H1 (cell line): ENCODE measurements at regions not wholly inside any gene's neighbourhood (a gene's known extent, or its start where the extent isn't known, plus 50 kb on each side); places are given as distances from the start of the nearest gene placed in this dataset.

ENCODE experiments used
- CTCF ChIA-PET: fragments of 300-600 bp; sonication (Branson Sonifier 250); formaldehyde crosslinking; loops from one replicate; lab custom pipeline; 2021; ENCODE audit not compliant: partially characterized antibody; lab: Charles Lee
- POLR2A ChIA-PET: fragments of 300-600 bp; sonication (Branson Sonifier 250); formaldehyde crosslinking; loops from one replicate; lab custom pipeline; 2021; ENCODE audit warnings: inconsistent platforms; ENCODE audit not compliant: partially characterized antibody; lab: Charles Lee
- DNase-seq, 2 experiments: peaks; one replicate each; pipeline versions ENCODE4 v3.0.0 to v3.0.0-alpha.2; 2010 to 2022; ENCODE audit warnings: low spot score in 2 of 2, low read depth in 1 of 2, mixed read lengths in 1 of 2
- FAIRE-seq: peaks from 2 replicates; lab custom pipeline; 2011; peaks lifted over from hg19 to GRCh38; lab: Jason Lieb, UNC
- H2AFZ ChIP-seq: 2 replicates; pipeline ENCODE4 v1.8.1; 2012; ENCODE audit warnings: low read length, inconsistent platforms
- H2AK5ac ChIP-seq: 2 replicates; pipeline ENCODE4 v1.6.1; 2013; ENCODE audit warnings: low read depth, low read length
- H2BK120ac ChIP-seq: replicated peaks from 2 replicates; pipeline ENCODE3; 2013; ENCODE audit warnings: low read depth, low read length, inconsistent platforms
- H2BK12ac ChIP-seq: 2 replicates; pipeline ENCODE4 v1.6.1; 2013; ENCODE audit warnings: low read depth, low read length
- H2BK15ac ChIP-seq: 2 replicates; pipeline ENCODE4 v1.6.1; 2013; ENCODE audit warnings: low read length
- H2BK20ac ChIP-seq: 2 replicates; pipeline ENCODE4 v1.6.1; 2013; ENCODE audit warnings: low read length
- H2BK5ac ChIP-seq: 2 replicates; pipeline ENCODE4 v1.6.1; 2013; ENCODE audit warnings: low read depth, low read length
- H3K14ac ChIP-seq: 2 replicates; pipeline ENCODE4 v1.6.1; 2013; ENCODE audit warnings: inconsistent platforms; ENCODE audit not compliant: insufficient read length
- H3K18ac ChIP-seq: 2 replicates; pipeline ENCODE4 v1.6.1; 2013; ENCODE audit warnings: low read length; ENCODE audit errors: extremely low read depth
- H3K23ac ChIP-seq: 2 replicates; pipeline ENCODE4 v1.6.1; 2013; ENCODE audit warnings: inconsistent platforms; ENCODE audit not compliant: insufficient read length
- H3K23me2 ChIP-seq: 2 replicates; pipeline ENCODE4 v1.6.1; 2013; ENCODE audit warnings: low read depth, low read length
- H3K27ac ChIP-seq: 2 replicates; pipeline ENCODE4 v1.6.1; 2011; ENCODE audit warnings: low read depth, low read length, inconsistent platforms
- H3K27me3 ChIP-seq, 4 experiments: replicated peaks in 1 of 4; 1 replicate in 1 of 4; 2 replicates in 3 of 4; pipeline versions ENCODE4 v1.6.1 to v1.8.1; 2011 to 2013; ENCODE audit warnings: low read length in 3 of 4, mild to moderate bottlenecking in 3 of 4, inconsistent platforms in 2 of 4, mixed read lengths in 2 of 4, moderate library complexity in 1 of 4; ENCODE audit not compliant: control insufficient read depth in 3 of 4, insufficient read depth in 3 of 4; ENCODE audit errors: extremely low read depth in 1 of 4
- H3K36me3 ChIP-seq, 4 experiments: 2 replicates each; pipeline versions ENCODE4 v1.6.1 to v1.8.1; 2011 to 2013; ENCODE audit warnings: mild to moderate bottlenecking in 4 of 4, low read length in 3 of 4, moderate library complexity in 2 of 4, control low read depth in 1 of 4, inconsistent platforms in 1 of 4; ENCODE audit not compliant: insufficient read depth in 4 of 4, control insufficient read depth in 2 of 4
- H3K4ac ChIP-seq: replicated peaks from 2 replicates; pipeline ENCODE3; 2013; ENCODE audit warnings: low read length, low read depth, mixed read lengths, inconsistent platforms; ENCODE audit not compliant: insufficient read length
- H3K4me1 ChIP-seq, 4 experiments: replicated peaks in 1 of 4; 1 replicate in 1 of 4; 2 replicates in 3 of 4; pipeline versions ENCODE4 v1.6.1 to v1.8.1; 2011 to 2013; ENCODE audit warnings: low read length in 3 of 4, inconsistent platforms in 2 of 4, mixed read lengths in 1 of 4; ENCODE audit not compliant: insufficient read depth in 4 of 4, control insufficient read depth in 3 of 4
- H3K4me2 ChIP-seq, 2 experiments: 2 replicates each; pipeline versions ENCODE4 v1.6.1 to v1.8.1; 2011 to 2013; ENCODE audit warnings: low read depth in 2 of 2, low read length in 2 of 2, control low read depth in 1 of 2, inconsistent platforms in 1 of 2, mild to moderate bottlenecking in 1 of 2; ENCODE audit not compliant: insufficient read depth in 1 of 2
- H3K4me3 ChIP-seq, 4 experiments: fragments of 200-600, 300-600 bp in 1 of 4; sonication (generic), shearing (Covaris generic), sonication (Bioruptor Twin) in 1 of 4; 2 replicates each; pipeline versions ENCODE4 v1.5.1 to v1.8.1; 2011 to 2016; ENCODE audit warnings: low read length in 4 of 4, low read depth in 3 of 4, control low read depth in 2 of 4, inconsistent platforms in 2 of 4, mild to moderate bottlenecking in 2 of 4, mixed read lengths in 1 of 4, moderate library complexity in 1 of 4; ENCODE audit not compliant: insufficient read depth in 2 of 4; ENCODE audit errors: extremely low read depth in 1 of 4
- H3K56ac ChIP-seq: replicated peaks from 2 replicates; pipeline ENCODE3; 2013; ENCODE audit warnings: low read depth, mild to moderate bottlenecking, mixed read lengths, low read length, inconsistent platforms; ENCODE audit not compliant: insufficient read length
- H3K79me1 ChIP-seq: 2 replicates; pipeline ENCODE4 v1.6.1; 2013; ENCODE audit warnings: low read depth, low read length, control low read depth
- H3K79me2 ChIP-seq, 2 experiments: 2 replicates each; pipeline versions ENCODE4 v1.6.1 to v1.8.1; 2012 to 2013; ENCODE audit warnings: low read length in 2 of 2, mild to moderate bottlenecking in 2 of 2, inconsistent platforms in 1 of 2; ENCODE audit not compliant: insufficient read depth in 2 of 2, control insufficient read depth in 1 of 2
- H3K9ac ChIP-seq, 4 experiments: replicated peaks in 1 of 4; 1 replicate in 1 of 4; 2 replicates in 3 of 4; pipeline versions ENCODE4 v1.6.1 to v1.8.1; 2011 to 2013; ENCODE audit warnings: low read depth in 3 of 4, low read length in 3 of 4, control low read depth in 2 of 4, mild to moderate bottlenecking in 2 of 4, moderate library complexity in 2 of 4, inconsistent platforms in 1 of 4; ENCODE audit errors: extremely low read depth in 1 of 4
- H3K9me3 ChIP-seq, 2 experiments: 2 replicates each; pipeline versions ENCODE4 v1.6.1 to v1.8.1; 2012 to 2013; ENCODE audit warnings: mild to moderate bottlenecking in 2 of 2, moderate library complexity in 2 of 2, control low read depth in 1 of 2, inconsistent platforms in 1 of 2, low read depth in 1 of 2, low read length in 1 of 2, mixed read lengths in 1 of 2; ENCODE audit not compliant: insufficient read depth in 2 of 2
- H4K20me1 ChIP-seq, 2 experiments: replicated peaks in 1 of 2; 2 replicates each; pipeline versions ENCODE3 to v1.8.1; 2011 to 2013; ENCODE audit warnings: inconsistent platforms in 2 of 2, low read length in 2 of 2, mild to moderate bottlenecking in 1 of 2; ENCODE audit not compliant: insufficient read depth in 2 of 2, control insufficient read depth in 1 of 2
- H4K5ac ChIP-seq: 2 replicates; pipeline ENCODE4 v1.6.1; 2013; ENCODE audit warnings: low read length, low read depth, mixed read lengths, inconsistent platforms; ENCODE audit not compliant: insufficient read length
- H4K8ac ChIP-seq: 2 replicates; pipeline ENCODE4 v1.8.0; 2013; ENCODE audit warnings: mild to moderate bottlenecking, moderate library complexity, low read length, inconsistent platforms; ENCODE audit not compliant: insufficient read depth; ENCODE audit errors: extremely low read depth
- H4K91ac ChIP-seq: replicated peaks from 2 replicates; pipeline ENCODE3; 2013; ENCODE audit warnings: low read length, mixed read lengths, inconsistent platforms; ENCODE audit not compliant: insufficient read length
- CEBPB ChIP-seq: IDR thresholded peaks from 2 replicates; pipeline ENCODE4 v1.6.1; 2012; ENCODE audit warnings: low read depth, low read length
- RAD21 ChIP-seq, 2 experiments: IDR thresholded peaks in 1 of 2; conservative IDR thresholded peaks in 1 of 2; 2 replicates each; pipeline ENCODE4 v1.6.1; 2011; ENCODE audit warnings: low read depth in 2 of 2, low read length in 2 of 2, improper control_type of control experiment in 1 of 2, inconsistent platforms in 1 of 2, mild to moderate bottlenecking in 1 of 2, moderate library complexity in 1 of 2
- SAP30 ChIP-seq: fragments of 300-600 bp; sonication (generic); IDR thresholded peaks from 2 replicates; pipeline ENCODE4 v1.7.1; 2012; ENCODE audit warnings: low read length, moderate library complexity, mild to moderate bottlenecking, inconsistent platforms; ENCODE audit not compliant: insufficient read depth, insufficient replicate concordance
- WGBS, 2 experiments: shearing (Covaris generic) in 1 of 2; methylation state at CpG; one replicate each; pipeline versions ENCODE4 v1.1.6 to v1.1.7; 2013 to 2015; ENCODE audit warnings: low lambda C conversion rate in 2 of 2, mixed read lengths in 2 of 2, inconsistent platforms in 1 of 2, low coverage in 1 of 2, missing lambda C conversion rate in 1 of 2; ENCODE audit not compliant: insufficient replicate concordance in 2 of 2, insufficient coverage in 1 of 2, insufficient read length in 1 of 2; ENCODE audit errors: extremely low coverage in 1 of 2, missing lambda C conversion rate in 1 of 2; 5-methylcytosine and 5-hydroxymethylcytosine counted together
- TF ChIP-seq, protein P1 (sequence below), 3 experiments: IDR thresholded peaks; 1 replicate in 2 of 3; 2 replicates in 1 of 3; pipeline versions ENCODE4 v1.5.1 to v1.6.1; 2011; ENCODE audit warnings: low read length in 3 of 3, mild to moderate bottlenecking in 3 of 3, inconsistent platforms in 2 of 3, low read depth in 1 of 3, moderate library complexity in 1 of 3; ENCODE audit not compliant: insufficient read depth in 1 of 3; ENCODE audit errors: control extremely low read depth in 1 of 3
- TF ChIP-seq, protein P2 (sequence below): IDR thresholded peaks from 2 replicates; pipeline ENCODE4 v1.6.1; 2011; ENCODE audit warnings: low read depth, mild to moderate bottlenecking, low read length; ENCODE audit not compliant: insufficient read depth

GRCh38 chr3:115217678-115218451 is 70.8 kb upstream of the ZBTB20 start:
- peak; percentile 62 for FAIRE-seq
- Histone ChIP-seq H3K23me2 (no peaks in the 10 kb centered on the region), H3K4me2 (0 out of 4 replicates have a peak overlapping the region, but pooled peaks of 1 of the 2 experiments have one; percentile 30), H3K4ac (no peak overlapping the region), H2BK120ac (no peak overlapping the region), H4K8ac (no peak overlapping the region), H3K27ac (no peak overlapping the region), H2AK5ac (no peak overlapping the region), H3K4me3 (no peak overlapping the region), H3K23ac (no peak overlapping the region), H4K5ac (no peak overlapping the region), H3K36me3 (no peaks in the 10 kb centered on the region), H2AFZ (0 out of 2 replicates have a peak overlapping the region, but pooled peaks have one; percentile 46), H3K9me3 (no peaks in the 10 kb centered on the region), H2BK5ac (no peak overlapping the region), H4K20me1 (no peaks in the 10 kb centered on the region), H3K9ac (no peak overlapping the region), H3K56ac (no peak overlapping the region), H3K4me1 (peaks cover 0 to 6% (median 5%) of the 10 kb centered on the region in 4 experiments; a peak in 2 of 7 replicates), H3K27me3 (no peaks in the 10 kb centered on the region), H3K79me2 (no peaks in the 10 kb centered on the region), H4K91ac (no peak overlapping the region), H2BK20ac (no peak overlapping the region), H2BK15ac (no peak overlapping the region), H3K18ac (no peak overlapping the region), H3K14ac (no peak overlapping the region), H2BK12ac (no peak overlapping the region; the same call in 1 of the 2 replicates), H3K79me1 (no peaks in the 10 kb centered on the region)
- peak in 1 of 2 experiments; percentile 25 for DNase-seq
- WGBS, 2 experiments, result 40% methylated on average over 7 of the region's 7 CpGs; no CpG with 5 or more reads in 1 of the 2 experiments
- POLR2A ChIA-PET, result interaction anchor here (1.0 to 1.7 kb wide), 2 partner anchors 442 to 566 kb away, joined by 3 read pairs; no protein-coding TSS in a partner anchor
- CTCF ChIA-PET, result interaction anchor here (0.6 to 3.8 kb wide), 83 partner anchors 8 to 632 kb away, joined by 3 to 27 read pairs (median 4); partner anchors contain the start of gene GAP43
- peak; percentile 87 to 88 for TF ChIP-seq RAD21 (IDR thresholded peaks at IDR 0.05 in 1 of 2, conservative IDR thresholded peaks at IDR 0.05 in 1 of 2; ENCODE audit: low read depth in 2 of 2, low read length in 2 of 2)
- TF ChIP-seq, protein P1, sequence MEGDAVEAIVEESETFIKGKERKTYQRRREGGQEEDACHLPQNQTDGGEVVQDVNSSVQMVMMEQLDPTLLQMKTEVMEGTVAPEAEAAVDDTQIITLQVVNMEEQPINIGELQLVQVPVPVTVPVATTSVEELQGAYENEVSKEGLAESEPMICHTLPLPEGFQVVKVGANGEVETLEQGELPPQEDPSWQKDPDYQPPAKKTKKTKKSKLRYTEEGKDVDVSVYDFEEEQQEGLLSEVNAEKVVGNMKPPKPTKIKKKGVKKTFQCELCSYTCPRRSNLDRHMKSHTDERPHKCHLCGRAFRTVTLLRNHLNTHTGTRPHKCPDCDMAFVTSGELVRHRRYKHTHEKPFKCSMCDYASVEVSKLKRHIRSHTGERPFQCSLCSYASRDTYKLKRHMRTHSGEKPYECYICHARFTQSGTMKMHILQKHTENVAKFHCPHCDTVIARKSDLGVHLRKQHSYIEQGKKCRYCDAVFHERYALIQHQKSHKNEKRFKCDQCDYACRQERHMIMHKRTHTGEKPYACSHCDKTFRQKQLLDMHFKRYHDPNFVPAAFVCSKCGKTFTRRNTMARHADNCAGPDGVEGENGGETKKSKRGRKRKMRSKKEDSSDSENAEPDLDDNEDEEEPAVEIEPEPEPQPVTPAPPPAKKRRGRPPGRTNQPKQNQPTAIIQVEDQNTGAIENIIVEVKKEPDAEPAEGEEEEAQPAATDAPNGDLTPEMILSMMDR (IDR thresholded peaks at IDR 0.05; ENCODE audit: control extremely low read depth in 1 of 3, insufficient read depth in 1 of 3, low read depth in 1 of 3, low read length in 3 of 3), result peak in 2 of 3 experiments; percentile 53 to 62; a peak in 2 of 4 replicates
- 0 out of 2 replicates have a peak, but pooled peaks have one; percentile 26 for TF ChIP-seq CEBPB
- TF ChIP-seq, protein P2, sequence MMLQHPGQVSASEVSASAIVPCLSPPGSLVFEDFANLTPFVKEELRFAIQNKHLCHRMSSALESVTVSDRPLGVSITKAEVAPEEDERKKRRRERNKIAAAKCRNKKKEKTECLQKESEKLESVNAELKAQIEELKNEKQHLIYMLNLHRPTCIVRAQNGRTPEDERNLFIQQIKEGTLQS, result no peak
- TF ChIP-seq SAP30, result no peak
